Hepatic stellate cell (primary cell): ENCODE measurements at regions not wholly inside any gene's neighbourhood (a gene's known extent, or its start where the extent isn't known, plus 50 kb on each side); places are given as distances from the start of the nearest gene placed in this dataset.
"Not testable (repeated sequence)": the region's sequence is repeated elsewhere in the genome, so short reads cannot be mapped to it uniquely, and the experiment has no call there.

Experiments
- DNase-seq: peaks from one replicate; pipeline ENCODE4 v3.0.0; 2011; ENCODE audit warnings: low spot score

DNA sequence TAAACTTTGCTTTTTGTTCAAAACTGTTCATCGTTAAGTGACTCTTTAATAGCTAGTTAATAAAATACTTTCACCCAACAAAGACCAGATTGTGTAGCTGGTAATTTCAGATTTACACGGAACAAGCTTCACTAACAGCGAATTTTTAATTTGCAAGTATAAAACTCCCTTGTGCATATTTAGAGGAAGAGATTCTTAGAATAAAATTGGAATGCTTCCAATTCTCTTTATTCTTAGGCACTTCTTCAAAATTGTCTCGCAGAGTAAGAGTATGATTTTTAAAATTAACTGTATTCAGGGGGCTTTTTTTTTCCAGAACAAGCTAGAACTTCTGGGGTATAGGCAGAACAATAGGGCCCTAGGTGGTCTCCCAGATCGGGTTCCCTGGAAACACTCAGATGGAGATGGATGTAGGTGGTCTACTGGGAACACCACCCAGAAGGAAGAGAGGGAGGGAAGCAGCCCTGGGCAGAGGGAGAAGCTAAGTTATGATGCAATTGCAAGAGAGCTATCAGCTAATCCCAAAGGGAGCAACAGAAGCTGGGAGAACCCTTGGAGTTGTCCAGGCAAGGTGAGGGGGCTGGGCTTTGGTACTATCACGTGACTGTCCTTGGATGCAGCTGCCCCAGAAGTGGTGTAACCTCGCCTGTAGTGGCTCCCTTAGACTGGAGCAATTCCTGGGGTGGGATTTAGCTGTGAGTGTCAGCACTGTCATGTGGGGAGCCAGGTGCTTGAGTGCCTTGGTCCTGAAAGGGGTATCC, 151.7 kb upstream of the ASB18 start:
- DNase-seq, result no peak

DNA sequence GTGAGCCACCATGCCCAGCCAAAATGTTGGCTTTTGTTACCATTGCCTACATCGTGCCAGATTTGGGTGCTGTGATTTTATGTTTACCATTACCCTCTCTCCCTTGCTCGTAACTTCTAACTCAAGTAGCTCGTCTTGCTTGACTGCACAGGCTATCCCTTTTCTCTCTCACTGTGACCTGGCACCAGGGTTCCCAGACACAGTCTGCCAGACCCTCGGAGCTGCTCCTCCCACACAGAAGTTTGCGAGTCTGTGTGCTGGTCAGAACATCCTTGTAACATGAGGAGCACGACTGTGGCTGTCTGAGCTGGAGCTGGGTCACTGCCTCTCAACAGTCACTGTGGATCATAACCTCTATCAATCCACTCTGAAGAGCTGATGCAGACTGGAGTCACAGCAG, 152.5 kb upstream of the ACKR3 start:
- no peak for DNase-seq

- no peak for DNase-seq
These were observed 139.0 kb upstream of the ACKR3 start for GRCh38 chr2:236430584-236430983.

DNA sequence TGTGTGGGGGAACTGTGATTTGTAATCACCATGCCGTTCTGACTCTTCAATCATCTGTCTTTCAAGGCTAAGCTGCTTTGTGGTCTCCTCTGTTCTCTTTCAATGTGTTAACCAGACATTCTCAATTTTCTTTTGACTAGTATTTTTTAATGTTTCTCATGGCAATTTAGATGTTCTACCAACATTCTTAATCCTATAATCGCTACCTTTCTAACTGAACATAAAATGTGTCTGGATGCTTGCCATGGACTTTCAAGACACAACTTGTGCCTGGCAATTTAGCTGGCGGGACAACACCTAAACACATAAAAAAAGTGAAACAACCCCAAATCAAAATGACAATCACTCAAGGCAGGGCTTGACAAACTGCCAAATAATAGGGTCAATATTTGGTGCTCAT, 135.0 kb upstream of the ACKR3 start:
- DNase-seq, result no peak

DNA sequence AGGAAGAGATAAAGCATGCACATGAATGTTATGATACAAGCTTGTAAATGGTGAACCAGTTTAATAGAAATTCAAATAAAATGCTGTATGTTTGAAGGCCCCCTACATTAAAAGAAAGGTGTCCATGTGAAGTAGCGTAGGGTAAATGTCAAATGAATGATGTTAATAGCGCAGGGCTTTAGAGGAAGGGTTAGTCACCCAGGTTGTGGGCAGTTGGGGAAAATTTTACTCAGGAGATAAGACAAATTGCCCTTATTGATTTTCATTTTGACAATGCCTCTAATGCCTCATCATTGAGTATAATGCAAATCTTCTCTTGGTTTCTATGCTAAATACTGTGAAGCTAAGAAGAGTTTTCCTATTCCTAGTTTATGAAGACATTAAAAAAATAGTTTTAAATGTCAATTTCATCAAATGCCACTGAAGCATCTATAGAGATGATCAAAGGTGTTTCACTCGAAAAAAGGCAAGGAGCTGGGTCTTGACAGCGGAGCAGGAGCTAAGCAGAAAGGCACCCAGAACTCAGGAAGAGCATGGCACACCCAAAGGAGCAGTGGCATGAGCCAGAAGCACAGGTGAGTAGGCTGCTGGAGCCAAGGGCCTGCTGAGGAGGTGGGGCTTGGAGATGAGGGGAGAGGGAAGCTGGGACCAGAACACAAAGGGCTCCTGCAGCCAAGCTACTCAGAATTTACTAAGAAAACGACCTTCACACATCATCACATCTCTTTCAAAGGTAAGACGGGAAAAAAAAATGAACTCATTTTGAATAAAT, 129.3 kb upstream of the ACKR3 start:
- no peak for DNase-seq

DNA sequence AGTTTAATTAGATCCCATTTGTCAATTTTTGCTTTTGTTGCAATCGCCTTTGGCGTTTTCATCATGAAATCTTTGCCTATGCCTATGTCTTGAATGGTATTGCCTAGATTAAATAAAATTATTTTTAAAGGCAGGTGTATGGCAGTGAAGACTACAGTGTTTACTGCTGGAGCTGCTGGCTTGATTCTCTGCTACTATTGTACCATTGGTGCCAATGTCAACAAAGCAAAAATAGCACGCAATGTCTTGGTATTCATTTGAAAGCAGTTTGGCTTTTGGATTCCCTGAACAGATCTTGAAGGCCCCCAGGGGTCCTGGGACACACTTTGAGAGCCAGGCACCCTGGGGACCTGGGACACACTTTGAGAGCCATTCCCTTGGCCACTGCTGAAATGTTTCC, 125.4 kb upstream of the ACKR3 start:
- no peak for DNase-seq

DNA sequence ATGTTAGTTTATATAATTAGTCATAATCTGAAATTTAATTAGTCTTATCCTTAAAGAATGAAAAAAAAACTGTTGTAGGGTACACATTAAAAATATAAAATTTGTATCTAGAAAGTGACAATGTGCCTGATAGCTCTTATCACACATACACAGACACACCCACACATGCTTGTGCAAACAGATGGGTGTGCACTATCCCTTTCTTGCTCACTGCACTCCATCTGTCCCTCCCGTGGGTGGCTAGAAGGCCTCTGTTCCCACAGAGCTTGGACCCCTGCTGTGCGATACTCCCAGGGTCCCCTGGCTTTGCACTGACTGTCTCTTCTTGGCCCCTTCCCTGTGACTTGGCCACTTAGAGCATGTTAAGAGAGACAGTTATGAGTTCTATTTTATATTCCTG, 123.9 kb upstream of the ACKR3 start:
- DNase-seq, result no peak

GRCh38 chr2:236446521-236446920, 123.1 kb upstream of the ACKR3 start:
- no peak for DNase-seq

GRCh38 chr2:236449167-236449761, 120.4 kb upstream of the ACKR3 start:
- no peak for DNase-seq

- DNase-seq, result no peak
These were observed 117.4 kb upstream of the ACKR3 start for GRCh38 chr2:236452238-236452637.

GRCh38 chr2:236454076-236454475, 115.5 kb upstream of the ACKR3 start:
- DNase-seq, result no peak

- DNase-seq, result no peak
These were observed 110.2 kb upstream of the ACKR3 start for GRCh38 chr2:236459393-236459792.

GRCh38 chr2:236464140-236464539, 105.5 kb upstream of the ACKR3 start:
- no peak for DNase-seq

DNA sequence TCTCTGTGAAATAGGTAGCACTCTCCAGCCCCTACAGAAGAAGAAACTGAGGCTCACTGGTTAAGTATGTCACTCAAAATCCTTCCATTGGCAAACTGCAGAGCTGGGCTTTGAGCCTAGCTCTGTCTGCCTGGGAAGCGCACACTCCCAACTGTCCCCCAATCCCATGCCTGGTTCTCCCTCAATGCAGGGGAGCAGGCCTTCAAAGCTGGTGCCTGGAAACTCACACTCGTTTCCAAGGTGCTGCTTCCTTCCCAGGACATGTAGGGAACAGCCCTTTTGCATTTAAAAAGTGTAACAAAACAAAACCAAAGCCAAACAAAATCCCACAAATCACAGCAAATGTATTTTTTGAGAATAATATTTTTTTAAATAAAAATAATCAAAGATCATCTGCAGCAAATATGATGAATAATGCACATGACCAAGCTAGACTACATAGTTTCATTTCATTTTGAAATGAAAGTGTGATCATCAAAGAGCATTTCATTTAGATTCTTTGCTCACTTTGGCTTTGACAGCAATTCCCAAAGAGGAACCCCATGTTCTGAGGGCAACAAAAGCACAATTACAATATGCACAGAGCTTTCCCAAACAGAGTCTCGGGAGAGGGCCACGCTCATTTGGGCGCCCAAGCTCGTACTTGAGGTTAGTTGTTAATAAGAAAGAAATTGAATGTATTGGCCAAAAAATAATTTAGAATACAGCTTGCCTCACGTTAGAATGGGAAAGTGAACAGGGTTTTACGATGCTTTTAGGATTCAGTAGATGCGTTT, 96.7 kb upstream of the ACKR3 start:
- no peak for DNase-seq

- DNase-seq, result no peak
These were observed 95.9 kb upstream of the ACKR3 start for GRCh38 chr2:236473691-236474090.

GRCh38 chr2:236479814-236480213, 89.8 kb upstream of the ACKR3 start:
- no peak for DNase-seq

DNA sequence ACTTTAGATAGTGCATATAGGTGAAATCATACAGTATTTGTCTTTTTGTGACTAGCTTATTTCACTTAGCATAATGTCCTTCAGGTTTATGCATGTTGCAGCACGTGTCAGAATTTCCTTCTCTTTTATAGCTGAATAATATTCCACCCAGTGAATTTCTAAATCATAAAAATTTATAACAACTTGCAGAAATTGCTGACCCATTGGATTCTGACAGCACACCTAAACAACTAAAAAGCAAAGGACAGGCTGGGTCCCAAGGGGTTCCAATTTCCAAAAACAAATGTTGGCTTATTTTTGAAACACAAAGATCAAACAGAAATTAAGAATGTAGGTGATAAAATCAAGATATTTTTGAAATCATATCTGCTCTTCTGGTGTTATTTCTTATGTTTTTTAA, 86.5 kb upstream of the ACKR3 start:
- no peak for DNase-seq

DNA sequence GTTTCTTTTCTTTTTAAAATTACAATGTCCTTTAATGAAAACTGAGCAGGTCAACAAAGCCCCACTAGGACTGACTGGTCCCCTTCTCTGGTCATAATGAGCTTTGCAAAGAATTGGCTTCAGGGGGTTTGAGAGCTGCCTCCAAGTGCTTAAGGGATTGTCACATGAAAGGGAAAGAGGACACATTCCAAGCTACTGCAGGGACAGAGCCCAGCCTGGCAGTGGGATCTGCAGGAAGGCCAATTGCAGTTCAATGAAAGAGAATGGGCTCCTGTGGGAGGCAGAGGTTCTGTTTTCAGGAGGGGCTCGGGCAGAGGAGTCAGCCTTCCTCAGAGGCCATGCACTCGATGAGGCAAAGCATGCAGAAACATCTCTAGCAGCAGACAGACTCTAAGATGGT, 84.1 kb upstream of the ACKR3 start:
- no peak for DNase-seq

- DNase-seq, result not testable (repeated sequence)
These were observed 80.5 kb upstream of the ACKR3 start for GRCh38 chr2:236489083-236489482.

DNA sequence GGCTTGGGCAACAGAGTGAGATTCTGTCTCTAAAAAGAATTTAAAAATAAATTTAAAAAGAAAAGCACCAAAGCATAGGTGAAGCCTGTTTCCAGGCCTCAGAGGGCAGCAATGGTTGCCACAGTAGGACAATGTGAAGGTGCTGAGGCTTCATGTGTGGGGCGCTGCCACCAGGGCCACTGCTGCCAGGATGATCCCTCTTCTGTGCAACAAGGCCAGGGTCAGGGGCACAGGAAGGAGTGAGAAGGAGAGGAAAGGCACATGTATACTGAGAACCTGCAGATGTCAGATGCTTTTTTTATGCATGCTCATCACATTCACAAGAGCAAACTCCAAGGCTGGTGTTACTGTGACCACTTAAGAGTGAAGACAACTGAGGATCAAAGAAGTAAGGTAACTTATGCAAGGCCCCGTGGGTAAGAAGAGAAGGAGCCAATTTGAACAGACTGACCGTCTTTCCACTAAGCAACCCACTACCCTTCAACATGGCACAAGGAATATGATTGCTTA, 79.7 kb upstream of the ACKR3 start:
- no peak for DNase-seq

GRCh38 chr2:236496340-236496739, 73.3 kb upstream of the ACKR3 start:
- DNase-seq, result no peak

DNA sequence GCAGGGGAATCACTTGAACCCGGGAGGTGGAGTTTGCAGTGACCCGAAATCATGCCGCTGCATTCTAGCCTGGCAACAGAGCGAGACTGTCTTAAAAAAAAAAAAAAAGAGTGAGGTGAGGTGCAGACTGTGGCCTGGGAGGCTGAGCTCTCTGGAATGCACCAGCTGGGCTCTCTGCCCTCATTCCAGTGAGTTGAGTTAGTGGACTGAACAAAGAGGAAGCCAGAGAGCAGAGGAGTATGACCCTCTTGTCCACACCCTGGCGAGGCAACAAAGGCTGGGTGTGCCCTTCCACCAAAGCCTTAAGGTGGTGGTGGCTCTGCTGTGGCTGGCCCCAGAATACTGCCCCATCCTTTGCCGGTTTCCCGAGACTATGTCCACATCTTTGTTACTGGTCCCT, 71.3 kb upstream of the ACKR3 start:
- no peak for DNase-seq
